ENCODE measurements at regions not wholly inside any gene's neighbourhood (a gene's known extent, or its start where the extent isn't known, plus 50 kb on each side); places are given as distances from the start of the nearest gene placed in this dataset.

DNA sequence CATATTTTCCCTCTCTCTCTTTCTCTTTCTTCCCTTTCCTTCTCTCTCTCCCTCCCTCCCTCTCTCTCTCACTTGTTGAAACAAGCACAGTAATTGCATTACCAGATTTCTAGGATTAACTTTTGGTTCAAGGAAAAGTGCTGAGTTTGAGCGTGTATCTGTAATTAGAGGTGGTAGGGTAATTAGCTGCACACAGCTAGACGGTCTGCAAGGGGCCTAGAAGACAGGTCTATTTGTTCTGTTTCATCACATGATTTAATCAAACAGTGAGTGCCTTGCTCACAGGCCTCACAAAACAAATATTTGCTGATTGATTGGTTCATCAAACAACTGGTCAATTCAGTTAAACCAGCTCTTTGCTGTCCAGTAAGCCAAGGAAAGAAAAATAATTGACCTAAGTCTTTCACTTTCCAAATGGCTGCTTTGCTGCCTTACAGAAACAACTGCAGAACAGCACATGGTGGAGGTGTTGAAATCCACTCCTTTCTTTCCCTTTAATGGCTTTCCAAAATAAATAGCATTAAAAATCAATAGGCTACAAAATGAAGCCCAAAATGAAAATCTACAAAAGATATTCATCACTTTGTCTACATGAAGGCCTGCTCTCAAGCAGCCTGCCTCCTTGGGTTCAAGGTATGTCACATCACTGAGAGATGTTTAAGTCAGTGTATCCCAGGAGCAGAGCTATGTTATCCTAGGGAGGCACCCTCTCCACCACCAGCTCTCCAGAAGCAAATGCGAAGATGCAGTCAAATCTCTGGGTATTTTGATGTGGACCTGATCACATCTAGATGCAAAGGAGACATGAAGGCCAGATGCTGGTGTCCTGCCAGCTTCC lies 264.4 kb upstream of the SIX2 start:
- peak; percentile 10 for DNase-seq

DNA sequence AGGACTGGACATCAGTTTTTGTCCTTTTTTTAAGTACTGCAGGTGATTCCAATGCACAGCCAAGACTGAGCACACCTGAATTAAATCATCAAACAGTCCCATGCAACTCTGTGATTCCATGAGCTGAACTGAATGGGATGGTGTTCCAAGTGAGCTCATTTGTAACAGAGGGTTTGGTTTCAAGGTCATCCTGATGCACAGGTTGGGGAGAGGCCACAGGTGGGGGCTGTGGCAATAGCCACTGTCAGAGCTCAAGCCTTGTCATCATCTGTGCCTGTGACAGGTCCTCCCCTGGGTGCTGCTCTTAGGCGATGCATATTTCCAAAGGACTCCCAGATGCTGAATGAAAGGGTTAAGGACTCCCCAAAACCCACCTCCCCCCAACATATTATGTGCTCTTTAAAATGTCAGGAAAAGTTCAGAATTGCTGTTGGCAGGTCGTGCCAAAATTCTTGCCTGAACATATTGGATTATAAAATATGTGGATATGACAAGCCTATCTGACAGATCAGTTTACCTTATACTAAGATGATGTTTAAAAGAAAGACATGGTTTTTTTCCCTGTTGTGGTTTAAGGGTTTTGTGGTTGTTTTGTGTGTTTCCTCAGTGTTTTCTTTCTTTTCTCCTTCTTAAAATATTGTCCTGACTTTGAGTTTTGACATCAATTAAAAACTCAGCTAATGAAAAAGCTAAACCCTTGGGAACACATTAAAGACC lies 263.5 kb upstream of the SIX2 start:
- DNase-seq = no peak

DNA sequence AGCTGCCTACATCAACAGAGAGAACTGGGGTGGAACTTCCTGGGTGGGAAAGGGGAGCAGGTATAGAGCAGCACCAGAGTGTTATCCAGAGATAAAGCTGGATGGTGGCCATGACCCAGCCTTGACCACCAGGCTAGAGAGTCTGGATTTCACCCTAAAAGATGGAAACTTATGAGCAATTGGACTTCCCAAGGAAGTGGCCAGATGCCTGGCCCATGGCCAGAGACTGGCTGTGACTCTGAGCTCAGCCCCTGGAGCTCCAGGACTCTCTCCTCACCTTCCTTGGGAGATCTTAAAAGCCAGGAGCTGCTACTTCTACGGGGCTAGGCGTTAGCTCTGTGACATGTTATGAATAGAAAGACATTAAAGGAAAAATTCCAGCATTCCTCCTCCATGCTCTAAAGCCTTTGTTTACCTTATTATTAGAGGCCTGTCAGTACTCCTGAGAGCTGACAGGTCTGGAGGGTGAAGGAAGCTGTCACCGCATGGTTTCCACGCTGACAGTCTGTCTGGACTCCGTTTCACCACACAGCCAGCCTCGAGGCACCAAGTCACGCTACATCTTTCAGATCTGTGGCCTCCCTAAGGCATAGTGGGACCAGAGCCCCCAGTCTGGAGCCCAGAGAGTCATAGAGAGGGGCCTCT lies 260.0 kb upstream of the SIX2 start:
- DNase-seq = no peak

- DNase-seq = no peak
Observed at GRCh38 chr2:45268631-45269030, 259.4 kb upstream of the SIX2 start.

- DNase-seq = no peak
Observed at GRCh38 chr2:45267062-45267792, 258.0 kb upstream of the SIX2 start.

DNA sequence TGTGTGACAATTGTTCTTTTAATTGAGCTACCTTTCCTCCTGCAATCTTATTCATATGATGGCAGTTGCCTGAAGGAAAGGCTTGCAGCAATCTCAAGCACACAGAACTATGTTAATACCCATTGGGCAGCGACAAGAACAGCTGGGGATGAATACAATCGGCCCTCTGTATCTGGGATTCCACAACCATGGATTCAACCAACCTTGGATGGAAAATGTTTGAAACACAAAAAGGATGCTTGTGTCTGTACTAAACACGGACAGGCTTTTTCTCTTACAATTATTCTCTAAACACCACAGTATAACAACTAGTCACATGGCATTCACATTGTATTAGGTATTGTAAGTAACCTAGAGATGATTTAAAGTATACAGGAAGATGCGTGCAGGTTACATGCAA lies 256.1 kb upstream of the SIX2 start:
- DNase-seq = no peak

DNA sequence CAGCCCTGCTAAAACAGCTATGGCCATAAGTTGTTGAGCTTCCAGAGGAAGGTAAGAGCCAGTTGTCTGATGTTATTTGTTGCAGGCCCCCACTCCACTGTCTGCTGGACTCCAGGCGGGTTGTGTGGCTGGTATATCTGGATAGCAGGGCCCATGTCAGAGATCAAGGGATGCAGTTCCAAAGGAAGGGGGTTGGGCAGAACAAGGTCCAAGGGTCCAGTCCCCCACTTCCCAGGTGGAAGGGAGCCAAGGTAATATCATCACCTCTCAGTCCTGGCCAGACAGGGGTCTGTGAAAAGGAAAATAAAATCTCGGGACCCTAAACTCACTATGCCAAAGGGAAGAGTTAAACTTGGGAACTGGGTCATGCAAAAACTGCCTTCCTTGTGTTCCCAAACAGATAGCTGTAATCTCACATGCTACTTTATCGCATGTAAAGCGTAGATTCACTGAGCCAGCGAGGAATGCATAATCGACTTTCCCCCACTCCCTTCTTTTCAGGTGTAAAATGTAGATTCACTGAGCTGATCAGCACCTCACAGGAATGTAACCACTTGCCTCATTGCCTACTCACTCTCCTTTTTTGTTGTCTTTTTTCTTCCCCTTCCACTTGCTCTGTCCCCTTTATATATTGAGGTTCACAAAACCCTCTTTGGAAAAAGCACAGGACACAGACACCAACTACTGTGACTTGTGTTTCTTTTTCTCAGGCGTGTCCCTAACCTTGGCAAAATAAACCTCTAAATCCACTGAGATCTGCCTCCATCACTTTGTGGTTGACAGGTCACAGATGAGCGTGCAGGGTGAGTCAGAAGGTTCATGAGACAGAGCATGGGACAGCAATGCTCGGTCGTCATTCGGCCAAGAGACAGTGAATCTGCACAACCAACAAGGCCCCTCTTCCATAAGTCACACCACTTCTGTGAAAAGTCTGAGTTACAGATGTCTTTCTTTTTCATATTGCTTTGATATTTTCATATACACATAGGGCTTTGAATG lies 255.3 kb upstream of the SIX2 start:
- DNase-seq = no peak

- peak; percentile 59 for DNase-seq
Observed at GRCh38 chr2:45263147-45263546, 253.9 kb upstream of the SIX2 start.

GRCh38 chr2:45261746-45262145 lies 252.5 kb upstream of the SIX2 start:
- DNase-seq = no peak

- DNase-seq = no peak
Observed at GRCh38 chr2:45260946-45261345, 251.7 kb upstream of the SIX2 start.

- no peak for DNase-seq
Observed at GRCh38 chr2:45259547-45260160, 250.4 kb upstream of the SIX2 start.

- DNase-seq = peak; percentile 26
Observed at GRCh38 chr2:45259138-45259537, 249.9 kb upstream of the SIX2 start.

GRCh38 chr2:45258311-45258710 lies 249.1 kb upstream of the SIX2 start:
- no peak for DNase-seq

GRCh38 chr2:45257820-45258219 lies 248.6 kb upstream of the SIX2 start:
- no peak for DNase-seq

DNA sequence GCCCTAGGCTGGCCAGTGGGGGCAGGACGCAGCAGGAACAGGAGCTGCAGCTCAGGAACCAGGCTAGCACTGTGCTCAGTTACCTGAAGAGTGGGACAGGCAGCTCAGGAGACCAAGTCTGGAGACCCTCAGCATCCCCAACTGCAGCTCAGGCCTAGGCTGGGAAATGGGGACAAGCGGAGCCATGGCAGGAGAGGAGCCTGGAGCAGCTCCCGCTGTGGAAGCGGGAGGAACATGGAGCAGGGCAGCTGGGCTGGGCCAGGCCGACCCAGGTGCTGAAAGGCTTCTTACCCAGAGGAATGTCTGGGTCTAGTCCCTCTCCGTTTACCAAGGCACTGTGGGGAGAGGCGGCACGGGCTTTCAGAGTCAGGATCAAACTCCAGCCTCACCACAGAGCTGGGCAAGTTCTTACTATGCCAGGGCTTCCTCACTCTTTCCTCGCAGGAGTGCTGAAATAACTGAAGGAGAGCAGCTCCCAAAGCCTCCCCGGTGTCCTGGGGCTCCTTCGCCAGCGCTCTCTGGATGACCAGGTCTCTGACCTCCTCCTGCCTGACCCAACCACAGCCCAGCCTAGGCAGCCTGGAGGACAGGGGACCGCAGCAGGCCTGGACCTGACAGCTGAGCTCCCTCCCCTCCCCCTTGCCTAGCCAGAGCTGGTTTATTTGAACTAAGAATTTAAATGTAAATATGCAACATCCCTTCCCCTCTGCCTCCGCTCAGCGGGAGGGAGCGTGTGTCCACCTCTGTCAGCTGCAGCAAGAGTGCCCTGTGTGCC lies 247.8 kb upstream of the SIX2 start:
- DNase-seq = peak; percentile 43

DNA sequence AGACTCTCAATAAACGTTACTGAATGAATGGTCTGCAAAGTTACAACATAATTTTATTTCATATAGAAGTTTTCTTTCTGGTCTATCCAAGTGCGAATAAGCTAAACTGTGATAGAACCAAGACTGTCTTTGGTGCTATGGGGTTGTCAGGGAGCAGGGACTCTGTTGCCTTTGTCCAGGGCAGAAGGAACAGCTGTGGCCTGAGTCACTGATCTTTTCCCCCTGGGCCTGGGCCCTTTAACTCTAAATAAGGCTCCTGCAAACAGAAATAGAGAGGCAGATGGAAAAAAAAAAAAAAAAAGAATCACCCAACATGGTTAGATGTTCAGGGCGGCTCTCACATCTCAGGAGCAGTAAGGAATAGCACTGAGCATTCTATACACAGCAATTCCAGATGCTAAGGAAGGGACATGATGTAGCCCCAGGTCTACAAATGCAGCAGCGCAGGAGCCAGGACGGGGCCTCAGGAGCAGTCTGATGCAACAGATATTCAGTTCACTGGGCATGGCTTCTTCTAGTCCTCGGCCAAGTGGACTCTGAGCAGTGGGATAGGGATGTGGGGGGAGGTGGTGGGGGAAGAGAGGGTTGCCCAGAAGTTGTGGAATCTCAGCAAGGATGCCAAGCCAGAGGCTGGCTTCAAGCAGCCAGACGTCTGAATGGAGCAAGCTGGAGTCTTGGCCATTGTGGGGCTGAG lies 247.1 kb upstream of the SIX2 start:
- no peak for DNase-seq

DNA sequence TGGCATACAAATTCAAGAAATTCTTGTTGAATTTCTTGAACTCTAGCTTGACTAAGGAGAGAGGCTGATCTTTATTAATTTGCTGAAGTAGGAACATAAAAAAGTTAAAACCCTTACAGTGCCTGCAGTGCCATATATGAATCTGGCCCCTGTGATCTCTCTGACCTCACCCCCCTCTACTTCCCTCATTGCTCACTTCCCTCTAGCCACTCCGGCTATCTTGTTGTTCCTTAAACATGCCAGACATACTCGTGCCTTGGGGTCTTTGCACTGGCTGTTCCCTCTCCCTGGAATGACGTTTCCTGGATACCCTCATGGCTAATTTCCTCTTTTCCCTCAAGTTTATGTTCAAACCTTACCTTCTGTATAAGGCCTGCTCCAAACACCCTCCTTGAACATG lies 246.3 kb upstream of the SIX2 start:
- no peak for DNase-seq

- DNase-seq = no peak
Observed at GRCh38 chr2:45254025-45254424, 244.8 kb upstream of the SIX2 start.

- no peak for DNase-seq
Observed at GRCh38 chr2:45253151-45253550, 243.9 kb upstream of the SIX2 start.

- no peak for DNase-seq
Observed at GRCh38 chr2:45250176-45250575, 240.9 kb upstream of the SIX2 start.

Measured in NCI-H526 treated with DMSO at 0.1 percent for 48 hours (cell line).